GM10248 (cell line): ENCODE measurements at regions not wholly inside any gene's neighbourhood (a gene's known extent, or its start where the extent isn't known, plus 50 kb on each side); places are given as distances from the start of the nearest gene placed in this dataset.
A peak's percentile ranks its signal among the peaks of the same experiment; 100 is the strongest.

Experiments used
- CTCF ChIA-PET: fragments of 300-600 bp; sonication (Branson Sonifier 250); formaldehyde crosslinking; extraction: SDS; loops from one replicate; lab custom pipeline; 2021; ENCODE audit warnings: antibody characterized with exemption; lab: Yijun Ruan, JAX
- POLR2A ChIA-PET: fragments of 350-650 bp; sonication (Branson Sonifier 250); formaldehyde crosslinking; extraction: SDS; loops from one replicate; lab custom pipeline; 2020; ENCODE audit warnings: antibody characterized with exemption; lab: Yijun Ruan, JAX
- DNase-seq: peaks from one replicate; pipeline ENCODE4 v3.0.0; 2012; ENCODE audit errors: extremely low spot score
- TF ChIP-seq, protein P1 (sequence below): IDR thresholded peaks from 2 replicates; pipeline ENCODE4 v1.5.1; 2012; ENCODE audit warnings: mild to moderate bottlenecking, low read depth; ENCODE audit errors: extremely low read depth, missing control alignments, control extremely low read depth

GRCh38 chr10:89873055-89873454 lies 171.7 kb downstream of the KIF20B start:
- ChIA-PET CTCF (interaction anchor here (0.7 to 1.8 kb wide), 2 partner anchors 10 to 21 kb away, joined by 3 to 6 read pairs; no protein-coding TSS in a partner anchor), POLR2A (no interaction called here)
- TF ChIP-seq, protein P1, sequence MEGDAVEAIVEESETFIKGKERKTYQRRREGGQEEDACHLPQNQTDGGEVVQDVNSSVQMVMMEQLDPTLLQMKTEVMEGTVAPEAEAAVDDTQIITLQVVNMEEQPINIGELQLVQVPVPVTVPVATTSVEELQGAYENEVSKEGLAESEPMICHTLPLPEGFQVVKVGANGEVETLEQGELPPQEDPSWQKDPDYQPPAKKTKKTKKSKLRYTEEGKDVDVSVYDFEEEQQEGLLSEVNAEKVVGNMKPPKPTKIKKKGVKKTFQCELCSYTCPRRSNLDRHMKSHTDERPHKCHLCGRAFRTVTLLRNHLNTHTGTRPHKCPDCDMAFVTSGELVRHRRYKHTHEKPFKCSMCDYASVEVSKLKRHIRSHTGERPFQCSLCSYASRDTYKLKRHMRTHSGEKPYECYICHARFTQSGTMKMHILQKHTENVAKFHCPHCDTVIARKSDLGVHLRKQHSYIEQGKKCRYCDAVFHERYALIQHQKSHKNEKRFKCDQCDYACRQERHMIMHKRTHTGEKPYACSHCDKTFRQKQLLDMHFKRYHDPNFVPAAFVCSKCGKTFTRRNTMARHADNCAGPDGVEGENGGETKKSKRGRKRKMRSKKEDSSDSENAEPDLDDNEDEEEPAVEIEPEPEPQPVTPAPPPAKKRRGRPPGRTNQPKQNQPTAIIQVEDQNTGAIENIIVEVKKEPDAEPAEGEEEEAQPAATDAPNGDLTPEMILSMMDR: no peak
- DNase-seq: no peak

DNA sequence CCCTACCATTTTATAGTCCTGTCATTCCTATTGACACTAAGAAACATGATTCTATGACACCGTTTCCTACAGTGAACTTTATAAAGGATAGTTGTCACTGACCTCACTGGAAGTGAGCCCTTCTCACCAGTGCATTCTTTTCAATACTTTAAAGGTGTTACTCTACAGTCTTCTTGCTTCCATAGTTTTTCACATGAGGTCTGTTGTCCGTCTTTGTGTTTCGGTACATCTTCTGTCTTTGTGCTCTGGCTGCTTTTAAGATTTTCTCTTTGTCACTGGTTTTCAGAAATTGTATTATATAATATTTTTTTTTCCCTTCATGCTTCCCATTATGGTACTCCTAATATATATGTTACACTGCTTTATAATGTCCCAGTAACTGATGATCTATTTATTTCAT lies 174.2 kb downstream of the KIF20B start:
- POLR2A ChIA-PET: no interaction called here
- CTCF ChIA-PET: no interaction called here
- no peak for DNase-seq
- TF ChIP-seq, protein P1: no peak

DNA sequence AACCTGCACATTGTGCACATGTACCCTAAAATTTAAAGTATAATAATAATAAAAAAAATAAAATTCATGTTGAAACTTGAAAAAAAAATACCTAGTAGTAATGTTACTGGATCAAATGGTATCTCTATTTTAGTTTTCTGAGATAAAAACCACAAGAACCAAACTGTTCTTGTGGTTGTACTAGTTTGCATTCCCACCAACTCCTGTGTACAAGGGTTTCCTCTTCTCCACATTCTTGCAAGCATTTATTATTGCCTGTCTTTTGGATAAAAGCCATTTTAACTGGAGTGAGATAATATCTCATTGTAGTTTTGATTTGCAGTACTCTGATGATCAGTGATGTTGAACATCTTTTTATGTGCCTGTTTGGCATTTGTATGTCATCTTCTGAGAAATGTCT lies 177.7 kb downstream of the KIF20B start:
- POLR2A ChIA-PET: no interaction called here
- DNase-seq: no peak
- CTCF ChIA-PET: no interaction called here
- TF ChIP-seq, protein P1: no peak

DNA sequence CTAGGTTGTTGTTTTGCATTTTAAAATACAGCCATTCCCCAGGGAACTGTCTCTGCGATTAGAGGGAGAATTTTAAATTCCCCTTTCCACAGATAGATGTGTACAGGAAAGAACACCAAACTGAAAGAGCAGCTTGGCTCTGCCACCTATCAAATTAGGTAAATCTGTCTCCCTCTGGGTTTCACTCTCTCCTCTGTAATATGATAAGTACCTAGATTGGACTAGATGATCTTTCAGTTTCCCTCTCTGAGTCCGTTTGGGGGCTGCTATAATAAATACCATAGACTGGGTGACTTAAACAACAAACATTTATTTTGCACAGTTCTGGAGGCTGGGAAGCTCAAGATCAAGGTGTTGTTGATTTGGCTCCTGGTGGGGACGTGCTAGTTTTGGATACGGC lies 186.0 kb downstream of the KIF20B start:
- CTCF ChIA-PET: interaction anchor here (2.3 kb wide), 1 partner anchor 19 kb away, joined by 8 read pairs; no protein-coding TSS in a partner anchor
- DNase-seq: no peak
- POLR2A ChIA-PET: no interaction called here
- TF ChIP-seq, protein P1: no peak

DNA sequence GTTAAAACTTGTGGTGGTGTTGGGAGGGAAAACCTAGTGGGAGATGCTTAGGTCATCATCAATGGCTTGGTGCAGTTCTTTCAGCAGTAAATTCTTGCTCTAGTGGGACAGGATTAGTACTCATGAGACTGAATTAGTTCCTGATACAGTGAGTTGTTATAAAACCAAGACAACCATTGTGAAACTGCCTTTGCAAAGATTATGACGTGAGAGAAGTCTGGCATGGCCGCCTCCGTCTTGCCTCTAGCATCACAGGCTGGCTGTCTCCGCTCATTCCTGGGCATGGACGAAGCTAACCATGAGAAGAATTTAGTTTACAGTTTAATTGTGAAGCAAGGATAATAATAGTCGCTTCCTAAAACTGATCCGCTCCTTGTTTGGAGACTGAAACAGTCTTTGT lies 186.4 kb downstream of the KIF20B start:
- ChIA-PET CTCF (interaction anchor here (2.3 kb wide), 1 partner anchor 19 kb away, joined by 8 read pairs; no protein-coding TSS in a partner anchor), POLR2A (no interaction called here)
- TF ChIP-seq, protein P1: no peak
- peak; percentile 20 for DNase-seq

DNA sequence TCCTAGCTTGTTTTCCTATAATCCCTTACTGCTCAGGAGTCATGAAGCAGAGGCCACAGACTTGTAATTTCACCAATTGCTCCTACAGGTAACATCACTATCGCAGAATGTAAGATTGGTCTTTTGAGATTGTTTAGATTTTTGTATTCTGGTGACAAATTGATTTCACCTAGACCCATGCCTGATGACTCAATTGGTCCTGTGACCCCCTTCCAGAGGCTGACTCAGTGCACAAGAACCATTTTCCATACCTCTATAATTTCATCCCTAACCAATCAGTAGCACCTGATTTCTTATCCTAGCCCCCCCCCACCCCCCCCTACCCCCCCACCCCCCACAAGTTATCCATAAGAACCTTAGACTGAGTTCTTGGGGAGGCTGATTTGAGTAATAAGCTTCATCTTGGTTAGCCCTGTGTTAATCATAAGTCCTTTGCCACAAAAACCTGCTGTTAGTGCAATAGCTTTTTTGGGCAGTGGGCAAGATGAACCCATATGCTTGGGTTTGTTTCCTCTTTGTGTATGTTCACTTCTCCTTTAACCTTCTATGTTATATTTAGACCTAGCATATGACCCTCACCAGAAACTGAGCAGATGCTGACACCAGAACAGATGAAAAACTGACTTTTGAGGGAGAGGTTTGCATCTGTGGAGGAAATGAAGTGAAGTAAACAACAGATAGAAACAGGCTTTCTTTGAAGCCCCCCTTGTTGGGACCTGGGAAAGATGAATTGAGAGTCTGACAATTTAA lies 187.1 kb downstream of the KIF20B start:
- CTCF ChIA-PET: interaction anchor here (2.3 kb wide), 1 partner anchor 20 kb away, joined by 8 read pairs; no protein-coding TSS in a partner anchor
- peak; percentile 26 for DNase-seq
- POLR2A ChIA-PET: no interaction called here
- TF ChIP-seq, protein P1: no peak
